GM04503 (cell line): ENCODE measurements at regions not wholly inside any gene's neighbourhood (a gene's known extent, or its start where the extent isn't known, plus 50 kb on each side); places are given as distances from the start of the nearest gene placed in this dataset.
A peak's percentile ranks its signal among the peaks of the same experiment; 100 is the strongest.

Experiments used
- DNase-seq: peaks from one replicate; pipeline ENCODE4 v3.0.0-alpha.2; 2012; ENCODE audit warnings: low read depth

DNA sequence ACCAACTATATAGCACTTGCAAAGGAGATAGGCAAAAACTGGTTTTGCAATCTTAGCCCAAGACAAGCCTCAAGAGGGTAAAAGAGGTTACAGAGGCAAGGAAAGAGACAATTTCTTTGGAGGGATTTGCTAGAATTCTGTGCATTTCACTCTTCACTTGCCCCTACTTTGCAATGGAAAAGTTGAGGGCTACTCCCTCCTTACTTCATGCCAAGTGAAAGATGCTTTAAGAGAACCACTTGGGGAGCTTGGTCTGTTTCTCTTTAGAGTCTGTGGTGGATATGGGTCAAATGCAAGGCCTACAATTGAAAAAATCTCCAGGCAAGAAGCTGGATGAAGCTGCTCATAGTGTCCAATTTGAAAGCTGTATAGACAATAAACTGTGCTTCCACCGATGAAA, 167.7 kb upstream of the DIO2 start:
- DNase-seq, result no peak

DNA sequence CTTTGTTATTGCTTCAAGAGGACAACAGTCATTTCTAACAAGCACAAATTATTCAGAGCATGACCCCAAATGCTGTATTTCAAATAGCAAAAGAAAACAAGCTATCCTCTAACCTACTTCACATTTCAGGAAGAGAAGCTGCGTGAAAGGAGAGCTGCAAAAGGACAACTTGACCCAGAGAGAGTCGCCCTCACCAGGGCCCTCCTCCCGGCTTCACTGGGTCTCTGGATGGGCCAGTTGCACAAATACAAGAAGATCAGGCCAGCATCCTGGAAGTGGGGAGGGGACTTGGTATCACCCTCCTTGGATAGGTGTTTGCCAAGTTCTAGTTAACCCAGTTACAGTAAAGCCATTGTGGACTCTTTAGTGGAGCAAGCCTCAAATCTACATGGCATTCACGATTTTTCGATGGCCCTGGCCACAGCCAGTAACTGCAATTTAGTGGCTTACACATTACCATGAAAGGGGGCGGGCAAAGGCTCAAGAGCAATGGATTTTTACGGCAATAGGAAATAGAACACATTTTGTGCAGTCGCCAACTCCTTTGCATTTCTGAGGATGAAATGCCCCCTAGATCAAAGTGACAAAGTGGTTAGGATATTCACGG, 166.9 kb upstream of the DIO2 start:
- no peak for DNase-seq

- no peak for DNase-seq
Measured at GRCh38 chr14:80364816-80365215, 153.5 kb upstream of the DIO2 start.

DNA sequence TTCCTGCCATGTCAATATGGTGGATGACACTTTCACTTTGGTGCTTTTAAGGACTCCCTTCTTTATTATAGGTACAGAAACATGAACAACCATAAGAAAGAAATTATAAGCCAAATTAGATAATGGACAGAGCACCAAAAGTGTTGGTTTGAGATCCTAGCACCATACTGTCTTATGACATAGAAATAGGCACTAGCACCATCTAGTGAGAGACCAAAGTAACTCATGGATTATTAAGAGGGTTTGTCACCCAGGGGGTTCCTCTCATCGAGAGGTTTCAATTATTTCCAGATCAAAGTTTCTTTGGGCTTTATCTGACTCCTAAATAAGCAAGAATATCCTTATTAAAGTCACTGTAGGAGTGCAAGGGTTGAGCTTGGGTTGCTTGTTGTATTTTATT, 153.0 kb upstream of the DIO2 start:
- no peak for DNase-seq

GRCh38 chr14:80358112-80358511, 146.8 kb upstream of the DIO2 start:
- no peak for DNase-seq

DNA sequence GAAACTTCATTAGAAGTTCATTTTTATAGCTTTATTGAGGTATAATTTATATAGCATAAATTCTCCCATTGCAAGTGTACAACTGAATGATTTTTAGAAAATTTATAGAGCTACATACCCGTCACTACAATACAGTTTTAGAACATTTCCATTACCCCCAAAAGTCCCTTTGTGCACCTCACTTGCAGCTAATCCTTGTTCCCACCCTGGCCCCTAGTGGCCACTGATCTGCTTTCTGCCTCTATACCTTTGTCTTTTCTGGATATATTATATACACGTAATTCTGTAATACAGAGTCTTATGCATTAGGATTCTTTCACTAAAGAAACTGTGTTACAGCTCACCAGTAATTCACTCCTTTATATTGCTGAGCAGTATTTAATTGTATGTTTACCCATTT, 145.1 kb upstream of the DIO2 start:
- DNase-seq, result no peak

DNA sequence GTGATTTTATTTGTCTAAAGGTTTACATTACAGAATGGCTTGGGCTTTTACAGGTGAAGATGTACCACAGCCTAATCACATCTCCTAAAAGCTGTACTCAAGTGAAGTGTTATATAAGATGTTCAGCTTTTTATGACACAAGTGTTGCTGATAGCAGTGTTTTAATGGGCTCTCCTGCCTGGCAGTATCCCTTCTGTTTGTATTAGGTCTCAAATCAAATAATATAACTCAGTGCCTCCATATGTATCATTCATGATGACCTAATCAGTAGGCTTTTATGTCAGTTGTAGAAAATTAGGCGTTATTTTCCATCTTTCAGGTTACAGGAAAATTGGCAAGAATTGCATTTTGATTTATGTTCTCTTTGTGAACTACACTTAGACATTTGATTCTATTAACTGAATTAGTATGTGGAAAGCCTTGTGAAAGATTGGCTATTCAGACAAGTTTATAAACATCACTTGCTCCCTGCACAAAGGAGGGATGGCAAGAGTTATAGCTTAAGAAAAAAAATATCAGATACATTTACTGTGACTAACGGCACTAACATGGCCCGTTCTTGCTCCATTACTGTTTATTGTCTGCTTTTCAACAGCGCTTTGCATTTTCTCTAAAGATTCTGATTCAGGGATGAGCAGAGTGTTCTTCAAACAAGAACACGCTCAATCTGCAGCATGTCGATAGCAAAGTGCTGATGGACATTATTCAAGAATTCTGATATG, 143.7 kb upstream of the DIO2 start:
- DNase-seq, result no peak

DNA sequence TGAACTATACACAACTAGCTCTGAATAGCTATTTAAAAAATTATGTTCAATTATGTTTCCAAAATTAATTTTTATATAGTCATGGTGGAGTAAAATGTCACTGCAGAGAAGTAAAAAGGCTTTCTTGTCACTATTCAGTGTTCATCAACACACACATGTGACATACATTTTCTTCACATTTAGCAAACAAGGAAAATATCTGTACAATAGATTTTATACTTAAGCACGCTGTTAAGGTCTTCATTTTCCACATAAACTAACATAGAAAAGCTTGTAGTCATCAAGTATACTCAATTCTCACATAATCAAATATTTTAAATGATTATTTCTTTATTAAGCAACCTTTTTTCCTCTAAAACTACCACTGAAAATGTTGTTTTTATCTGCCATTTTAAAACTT, 141.2 kb upstream of the DIO2 start:
- DNase-seq, result no peak

GRCh38 chr14:80350707-80351106, 139.4 kb upstream of the DIO2 start:
- no peak for DNase-seq

- DNase-seq, result no peak
Measured at GRCh38 chr14:80346395-80346794, 135.1 kb upstream of the DIO2 start.

DNA sequence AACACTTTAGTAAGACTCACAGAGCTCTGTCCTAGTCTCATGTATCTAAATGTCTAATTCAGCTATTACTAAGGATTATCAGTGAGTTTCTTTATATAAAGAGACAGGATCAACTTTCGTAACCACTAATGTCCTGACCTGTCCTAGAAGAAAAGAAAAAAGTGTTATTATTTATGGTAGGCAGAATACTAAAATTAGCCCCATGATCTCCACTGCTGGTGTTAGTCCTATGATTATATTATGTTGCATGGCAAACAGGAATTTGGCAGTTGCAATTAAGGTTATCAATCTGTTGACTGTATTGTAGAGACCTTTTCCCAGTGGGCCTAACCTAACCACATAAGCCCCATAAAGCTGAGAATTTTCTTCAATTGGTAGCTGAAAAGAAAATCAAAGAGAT, 132.9 kb upstream of the DIO2 start:
- DNase-seq, result no peak

- DNase-seq, result no peak
Measured at GRCh38 chr14:80336608-80337106, 125.4 kb upstream of the DIO2 start.

GRCh38 chr14:80325688-80326087, 114.4 kb upstream of the DIO2 start:
- DNase-seq, result no peak

DNA sequence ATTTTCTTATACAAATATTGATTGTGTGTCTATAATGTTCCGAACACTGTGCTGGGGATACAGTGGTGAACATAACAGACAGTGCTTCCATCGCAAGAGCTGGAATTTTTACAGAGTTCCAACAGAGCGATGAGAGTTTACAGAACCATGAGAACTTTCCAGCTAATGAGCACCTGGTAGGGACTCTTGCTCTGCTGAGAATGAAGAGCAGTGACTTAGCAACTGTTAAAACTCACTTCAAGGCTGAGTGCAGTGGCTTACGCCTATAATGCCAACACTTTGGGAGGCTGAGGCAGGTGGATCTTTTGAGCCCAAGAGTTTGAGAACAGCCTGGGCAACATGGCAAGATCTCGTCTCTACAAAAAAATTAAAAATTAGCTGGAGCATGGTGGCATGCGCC, 113.8 kb upstream of the DIO2 start:
- no peak for DNase-seq

GRCh38 chr14:80324649-80325048, 113.3 kb upstream of the DIO2 start:
- DNase-seq, result no peak

DNA sequence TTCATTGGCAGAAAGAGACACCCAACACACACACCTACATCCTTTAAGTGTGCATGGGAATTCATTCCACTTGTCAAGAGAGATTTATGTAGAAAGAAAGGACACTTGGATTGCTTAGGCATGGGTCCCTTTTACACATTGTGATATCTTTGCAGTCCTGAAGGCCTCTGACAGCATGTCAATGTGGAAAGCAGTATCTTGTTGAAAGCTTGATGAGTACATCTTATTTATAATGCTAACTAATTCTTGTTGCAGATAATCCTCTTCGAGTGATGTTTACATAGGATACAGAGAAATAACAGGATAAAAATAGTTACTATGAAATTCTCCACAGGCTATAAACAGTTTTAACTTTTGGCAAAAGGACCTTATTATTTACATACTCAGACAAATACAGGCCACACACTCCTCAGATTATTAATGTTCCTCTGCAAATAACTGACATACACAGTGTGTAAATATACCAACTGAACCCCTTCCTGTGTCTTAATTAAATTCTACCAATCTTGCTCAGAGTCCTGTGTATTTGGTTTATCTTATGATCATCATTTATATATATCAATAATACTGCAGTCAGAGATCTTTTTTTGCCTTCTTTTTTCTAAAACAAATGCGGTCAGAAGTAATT, 111.8 kb upstream of the DIO2 start:
- DNase-seq, result no peak

GRCh38 chr14:80316441-80316840, 105.1 kb upstream of the DIO2 start:
- no peak for DNase-seq

DNA sequence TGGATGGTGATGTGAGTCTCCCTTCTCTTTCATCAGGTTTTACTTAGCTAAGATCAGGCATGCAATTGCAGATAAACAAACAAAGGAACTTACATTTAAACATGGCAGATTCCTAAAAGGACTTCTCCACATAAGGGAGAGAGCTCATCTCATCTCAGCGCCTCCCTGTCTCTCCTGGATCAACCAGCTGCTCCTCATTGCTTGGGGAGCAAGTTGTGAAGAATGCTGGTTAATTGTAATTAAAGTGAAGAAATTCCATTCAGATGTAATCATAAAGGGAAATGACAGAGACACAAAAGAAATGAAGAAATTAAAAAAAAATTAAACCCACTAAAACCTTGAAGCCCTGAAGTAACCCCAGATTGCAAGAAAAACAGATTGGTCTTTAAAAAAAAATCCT, 104.4 kb upstream of the DIO2 start:
- DNase-seq, result peak; percentile 21

DNA sequence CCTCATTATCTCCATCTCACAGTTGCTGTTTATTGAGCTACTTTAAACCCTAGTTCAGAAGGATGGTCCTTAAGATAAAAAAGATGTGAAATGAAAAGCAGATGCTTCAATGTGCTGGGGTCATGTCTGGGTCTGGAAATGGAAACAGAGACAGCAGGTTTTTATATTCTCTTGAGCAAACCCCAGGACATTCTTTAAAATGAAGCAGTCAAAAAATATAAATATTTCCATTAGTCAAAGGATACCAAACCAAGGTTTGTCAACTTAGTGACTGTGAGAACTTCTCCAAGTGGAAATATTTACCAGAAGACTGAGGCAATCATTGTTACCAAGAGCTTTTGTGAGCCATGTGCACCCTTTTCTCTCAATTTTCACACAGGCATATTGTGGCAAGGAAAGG, 102.5 kb upstream of the DIO2 start:
- no peak for DNase-seq

DNA sequence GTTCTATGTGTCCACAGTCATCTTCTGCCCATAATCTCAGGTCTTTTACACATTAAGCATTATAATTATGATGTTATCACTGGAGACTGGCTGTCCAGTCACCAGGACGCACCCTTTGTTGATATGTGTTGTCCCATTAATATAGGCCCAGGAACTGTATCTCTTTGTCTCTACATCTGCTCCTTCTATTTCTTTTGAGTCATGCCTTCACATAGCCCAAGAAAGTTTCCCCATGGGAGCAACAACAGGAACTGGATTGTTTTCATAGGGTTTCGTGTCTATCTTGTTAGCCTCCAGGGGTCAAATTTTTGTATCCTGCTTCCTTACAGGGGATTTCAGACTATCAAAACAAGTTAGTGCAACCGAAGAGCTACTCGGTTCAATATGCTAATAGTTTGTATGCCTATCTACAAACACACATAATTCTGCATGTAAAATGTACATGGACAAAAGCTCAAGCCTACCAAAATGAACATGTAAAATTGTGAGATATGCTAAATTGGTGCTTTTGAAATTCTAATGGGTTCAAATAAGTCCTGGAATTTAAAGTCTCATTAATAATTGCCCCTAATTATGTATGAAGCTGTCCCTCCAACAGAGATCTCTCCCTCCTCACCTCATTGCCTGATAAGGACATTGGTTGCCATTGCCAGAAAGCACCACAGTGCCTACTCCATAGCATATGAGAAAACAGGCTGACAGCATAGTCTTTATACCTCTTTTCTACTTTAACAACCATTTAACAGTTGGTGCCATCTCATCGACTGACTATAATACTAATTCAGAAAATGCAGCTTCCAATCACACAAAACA, 99.8 kb upstream of the DIO2 start:
- DNase-seq, result no peak

DNA sequence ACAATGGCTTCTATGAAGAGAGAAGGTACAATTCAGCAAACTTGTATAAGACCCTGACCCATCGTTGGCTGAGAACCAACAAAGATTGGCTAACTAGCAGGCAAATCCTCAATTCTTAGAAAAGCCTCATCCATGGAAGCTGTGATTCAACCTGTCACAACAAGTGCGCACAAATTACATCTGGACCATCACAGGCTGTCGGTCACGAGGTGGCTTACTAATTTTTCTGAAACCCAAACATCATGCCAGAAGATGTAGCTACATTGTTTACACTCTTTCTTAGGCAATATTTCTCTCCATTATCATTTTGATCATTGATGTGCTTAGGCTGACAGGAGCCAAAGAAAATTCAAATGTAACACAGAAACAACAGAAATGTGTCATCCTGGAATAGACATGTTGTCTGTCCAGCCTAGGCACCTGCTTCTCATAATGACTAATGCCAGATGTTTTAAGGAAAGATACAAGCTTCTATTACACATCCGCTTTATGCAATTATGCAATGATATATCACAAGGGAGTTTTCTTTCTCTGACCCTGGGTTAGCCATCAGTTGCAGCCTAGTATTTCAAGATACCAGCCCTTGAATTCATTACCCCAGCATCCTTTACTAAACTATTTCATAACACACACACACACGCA, 92.9 kb upstream of the DIO2 start:
- no peak for DNase-seq

GRCh38 chr14:80300351-80300750, 89.0 kb upstream of the DIO2 start:
- DNase-seq, result no peak
